Mesenchymal stem cell (in vitro differentiated cells and primary cell): ENCODE measurements at regions not wholly inside any gene's neighbourhood (a gene's known extent, or its start where the extent isn't known, plus 50 kb on each side); places are given as distances from the start of the nearest gene placed in this dataset.

ENCODE experiments used
- DNase-seq: peaks from one replicate; pipeline ENCODE4 v3.0.0-alpha.2; 2013
- H2AFZ ChIP-seq: one replicate; pipeline ENCODE4 v1.6.1; 2013; ENCODE audit warnings: low read depth, mild to moderate bottlenecking, control low read depth, inconsistent platforms, low read length, moderate library complexity
- H2AK5ac ChIP-seq: 2 replicates; pipeline ENCODE4 v1.6.1; 2013; ENCODE audit warnings: low read length, moderate library complexity, mild to moderate bottlenecking, inconsistent platforms; ENCODE audit not compliant: severe bottlenecking
- H2BK120ac ChIP-seq: one replicate; pipeline ENCODE4 v1.6.1; 2013; ENCODE audit warnings: low read depth, mild to moderate bottlenecking, inconsistent platforms, low read length, moderate library complexity
- H2BK12ac ChIP-seq, 2 experiments: one replicate each; pipeline ENCODE4 v1.6.1; 2013; ENCODE audit warnings: inconsistent platforms in 2 of 2, low read length in 2 of 2, mild to moderate bottlenecking in 2 of 2, moderate library complexity in 2 of 2, control low read depth in 1 of 2
- H2BK15ac ChIP-seq: one replicate; pipeline ENCODE4 v1.6.1; 2013; ENCODE audit warnings: mild to moderate bottlenecking, low read depth, inconsistent platforms; ENCODE audit not compliant: poor library complexity, severe bottlenecking
- H2BK5ac ChIP-seq: 2 replicates; pipeline ENCODE4 v1.6.1; 2013; ENCODE audit warnings: low read depth, mild to moderate bottlenecking, low read length, control low read depth, inconsistent platforms; ENCODE audit not compliant: poor library complexity, severe bottlenecking
- H3K14ac ChIP-seq, 2 experiments: one replicate each; pipeline ENCODE4 v1.6.1; 2013; ENCODE audit warnings: inconsistent platforms in 2 of 2, low read length in 2 of 2, control low read depth in 1 of 2, mild to moderate bottlenecking in 1 of 2, moderate library complexity in 1 of 2
- H3K18ac ChIP-seq, 2 experiments: one replicate each; pipeline ENCODE4 v1.6.1; 2013; ENCODE audit warnings: inconsistent platforms in 2 of 2, low read length in 2 of 2, control low read depth in 1 of 2, low read depth in 1 of 2, mild to moderate bottlenecking in 1 of 2
- H3K23ac ChIP-seq, 2 experiments: one replicate each; pipeline ENCODE4 v1.6.1; 2013; ENCODE audit warnings: inconsistent platforms in 2 of 2, low read length in 2 of 2, mild to moderate bottlenecking in 2 of 2, moderate library complexity in 2 of 2, control low read depth in 1 of 2
- H3K27ac ChIP-seq: 2 replicates; pipeline ENCODE4 v1.5.1; 2013; ENCODE audit warnings: mild to moderate bottlenecking, moderate library complexity, low read length, control low read depth, inconsistent platforms; ENCODE audit not compliant: poor library complexity, severe bottlenecking
- H3K27me3 ChIP-seq, 2 experiments: 2 replicates each; pipeline versions ENCODE4 v1.6.1 to v1.7.0; 2013; ENCODE audit warnings: low read length in 2 of 2, mild to moderate bottlenecking in 2 of 2, moderate library complexity in 2 of 2, control low read depth in 1 of 2, inconsistent platforms in 1 of 2; ENCODE audit not compliant: control insufficient read depth in 1 of 2, insufficient read depth in 1 of 2
- H3K36me3 ChIP-seq, 2 experiments: 2 replicates each; pipeline versions ENCODE4 v1.6.1 to v1.7.0; 2013; ENCODE audit warnings: low read length in 2 of 2, control low read depth in 1 of 2, inconsistent platforms in 1 of 2, low read depth in 1 of 2, mild to moderate bottlenecking in 1 of 2; ENCODE audit not compliant: insufficient read depth in 2 of 2, control insufficient read depth in 1 of 2
- H3K4ac ChIP-seq, 2 experiments: one replicate each; pipeline ENCODE4 v1.6.1; 2013; ENCODE audit warnings: inconsistent platforms in 2 of 2, low read length in 2 of 2, mild to moderate bottlenecking in 2 of 2, moderate library complexity in 2 of 2, control low read depth in 1 of 2, low read depth in 1 of 2
- H3K4me1 ChIP-seq: 2 replicates; pipeline ENCODE4 v1.6.1; 2013; ENCODE audit warnings: low read depth, low read length, control low read depth; ENCODE audit not compliant: control insufficient read depth, insufficient read depth
- H3K4me2 ChIP-seq: 2 replicates; pipeline ENCODE4 v1.6.1; 2013; ENCODE audit warnings: low read length, mild to moderate bottlenecking, inconsistent platforms; ENCODE audit not compliant: poor library complexity, severe bottlenecking
- H3K4me3 ChIP-seq, 2 experiments: 2 replicates each; pipeline versions ENCODE4 v1.5.1 to v1.7.0; 2013; ENCODE audit warnings: low read length in 2 of 2, mild to moderate bottlenecking in 2 of 2, control low read depth in 1 of 2, low read depth in 1 of 2; ENCODE audit not compliant: insufficient read depth in 1 of 2
- H3K79me1 ChIP-seq: replicated peaks from 2 replicates; pipeline ENCODE4 v1.6.1; 2013; ENCODE audit warnings: mild to moderate bottlenecking, control low read depth, low read length, inconsistent platforms; ENCODE audit not compliant: poor library complexity, severe bottlenecking
- H3K9ac ChIP-seq: 2 replicates; pipeline ENCODE4 v1.7.0; 2013; ENCODE audit warnings: mild to moderate bottlenecking, low read length, moderate library complexity
- H3K9me3 ChIP-seq: 2 replicates; pipeline ENCODE4 v1.7.0; 2013; ENCODE audit warnings: mild to moderate bottlenecking, low read length; ENCODE audit not compliant: control insufficient read depth
- H4K8ac ChIP-seq: one replicate; pipeline ENCODE4 v1.6.1; 2013; ENCODE audit warnings: inconsistent platforms, mild to moderate bottlenecking, low read length, moderate library complexity
- H4K91ac ChIP-seq: one replicate; pipeline ENCODE4 v1.6.1; 2013; ENCODE audit warnings: mild to moderate bottlenecking, low read length, inconsistent platforms
- WGBS: methylation state at CpG from one replicate; pipeline ENCODE4 v1.1.7; 2013; ENCODE audit warnings: mixed read lengths; 5-methylcytosine and 5-hydroxymethylcytosine counted together

GRCh38 chr7:108627476-108628051 lies 57.9 kb downstream of the DNAJB9 start:
- no peak overlapping the region for H2AK5ac ChIP-seq

GRCh38 chr7:108628678-108629077 lies 59.0 kb downstream of the DNAJB9 start:
- Histone ChIP-seq H3K27me3 (peaks cover 0 to 6% of the 10 kb centered on the region in 2 experiments), H3K27ac (no peak overlapping the region), H3K23ac (no peak overlapping the region), H4K91ac (no peak overlapping the region), H2BK5ac (no peak overlapping the region), H3K36me3 (no peaks in the 10 kb centered on the region), H2AK5ac (no peak overlapping the region), H2AFZ (no peak overlapping the region), H2BK15ac (no peak overlapping the region), H3K4me1 (no peaks in the 10 kb centered on the region), H2BK120ac (no peak overlapping the region), H3K18ac (no peak overlapping the region), H3K14ac (no peak overlapping the region), H2BK12ac (no peak overlapping the region), H3K4ac (no peak overlapping the region), H3K79me1 (no peaks in the 10 kb centered on the region), H4K8ac (no peak overlapping the region), H3K9me3 (no peaks in the 10 kb centered on the region), H3K4me3 (no peak overlapping the region), H3K9ac (no peak overlapping the region), H3K4me2 (no peak overlapping the region)
- no peak for DNase-seq
- 84% methylated on average over 2 of the region's 3 CpGs for WGBS

More at GRCh38 chr7:108627476-108628051, 57.9 kb downstream of the DNAJB9 start:
- H3K27ac ChIP-seq: no peak overlapping the region
- no peak overlapping the region for H2AFZ ChIP-seq
- no peak overlapping the region for H4K8ac ChIP-seq
- peaks cover 0 to 6% of the 10 kb centered on the region in 2 experiments for H3K27me3 ChIP-seq
- no peak overlapping the region for H3K4me3 ChIP-seq
- H2BK5ac ChIP-seq: no peak overlapping the region
- H3K9ac ChIP-seq: no peak overlapping the region
- H3K4me1 ChIP-seq: no peaks in the 10 kb centered on the region
- no peak overlapping the region for H3K4ac ChIP-seq
- H3K79me1 ChIP-seq: no peaks in the 10 kb centered on the region
- H3K36me3 ChIP-seq: no peaks in the 10 kb centered on the region
- H2BK120ac ChIP-seq: no peak overlapping the region
- no peak overlapping the region for H3K18ac ChIP-seq
- no peak overlapping the region for H3K14ac ChIP-seq
- 81% methylated on average over 5 of the region's 5 CpGs for WGBS
- H2BK12ac ChIP-seq: no peak overlapping the region
- H3K9me3 ChIP-seq: no peaks in the 10 kb centered on the region
- H3K23ac ChIP-seq: no peak overlapping the region
- H3K4me2 ChIP-seq: no peak overlapping the region
- no peak overlapping the region for H2BK15ac ChIP-seq
- no peak overlapping the region for H4K91ac ChIP-seq
- no peak for DNase-seq

GRCh38 chr7:108629651-108630400 lies 60.2 kb downstream of the DNAJB9 start:
- no peak overlapping the region for H2BK120ac ChIP-seq

GRCh38 chr7:108634036-108634435 lies 64.4 kb downstream of the DNAJB9 start:
- H2BK5ac ChIP-seq: no peak overlapping the region
- H3K18ac ChIP-seq: no peak overlapping the region
- no peak overlapping the region for H2BK15ac ChIP-seq
- no peak overlapping the region for H2BK120ac ChIP-seq
- no peaks in the 10 kb centered on the region for H3K79me1 ChIP-seq
- WGBS: 80% methylated on average over 1 of the region's 2 CpGs
- H3K14ac ChIP-seq: no peak overlapping the region
- H3K4me3 ChIP-seq: no peak overlapping the region
- no peak for DNase-seq
- H2AK5ac ChIP-seq: no peak overlapping the region
- no peak overlapping the region for H3K27ac ChIP-seq
- H3K36me3 ChIP-seq: no peaks in the 10 kb centered on the region
- H2BK12ac ChIP-seq: no peak overlapping the region
- no peaks in the 10 kb centered on the region for H3K9me3 ChIP-seq
- no peak overlapping the region for H3K4ac ChIP-seq
- no peak overlapping the region for H4K8ac ChIP-seq
- peaks cover 0 to 3% of the 10 kb centered on the region in 2 experiments for H3K27me3 ChIP-seq
- no peak overlapping the region for H3K23ac ChIP-seq
- no peak overlapping the region for H2AFZ ChIP-seq
- no peak overlapping the region for H3K9ac ChIP-seq
- H3K4me2 ChIP-seq: no peak overlapping the region
- H3K4me1 ChIP-seq: peaks cover 2% of the 10 kb centered on the region
- no peak overlapping the region for H4K91ac ChIP-seq

More at GRCh38 chr7:108629651-108630400, 60.2 kb downstream of the DNAJB9 start:
- Histone ChIP-seq H3K36me3 (no peaks in the 10 kb centered on the region), H3K4me3 (no peak overlapping the region), H2BK15ac (no peak overlapping the region), H3K4me1 (no peaks in the 10 kb centered on the region), H3K18ac (no peak overlapping the region), H3K23ac (no peak overlapping the region), H3K9ac (no peak overlapping the region), H3K27me3 (peaks cover 0 to 6% of the 10 kb centered on the region in 2 experiments), H2BK5ac (no peak overlapping the region), H3K4ac (no peak overlapping the region), H3K14ac (peak overlapping the region in 1 of 2 experiments; percentile 20), H2AFZ (peak overlapping the region; percentile 27), H3K9me3 (no peaks in the 10 kb centered on the region), H3K4me2 (no peak overlapping the region), H4K91ac (no peak overlapping the region), H2BK12ac (no peak overlapping the region), H2AK5ac (no peak overlapping the region), H4K8ac (no peak overlapping the region), H3K79me1 (no peaks in the 10 kb centered on the region), H3K27ac (no peak overlapping the region)
- 91% methylated on average over 2 of the region's 2 CpGs for WGBS
- peak; percentile 14 for DNase-seq
